WI38 (cell line): ENCODE measurements at regions not wholly inside any gene's neighbourhood (a gene's known extent, or its start where the extent isn't known, plus 50 kb on each side); places are given as distances from the start of the nearest gene placed in this dataset.

Experiments
- H3K4me3 ChIP-seq: 2 replicates; pipeline ENCODE4 v1.5.1; 2011; ENCODE audit warnings: low read depth, mild to moderate bottlenecking, control low read depth, low read length
- TF ChIP-seq, protein P1 (sequence below): IDR thresholded peaks from 2 replicates; pipeline ENCODE4 v1.5.1; 2012; ENCODE audit warnings: low read depth, mild to moderate bottlenecking, control low read depth, low read length

DNA sequence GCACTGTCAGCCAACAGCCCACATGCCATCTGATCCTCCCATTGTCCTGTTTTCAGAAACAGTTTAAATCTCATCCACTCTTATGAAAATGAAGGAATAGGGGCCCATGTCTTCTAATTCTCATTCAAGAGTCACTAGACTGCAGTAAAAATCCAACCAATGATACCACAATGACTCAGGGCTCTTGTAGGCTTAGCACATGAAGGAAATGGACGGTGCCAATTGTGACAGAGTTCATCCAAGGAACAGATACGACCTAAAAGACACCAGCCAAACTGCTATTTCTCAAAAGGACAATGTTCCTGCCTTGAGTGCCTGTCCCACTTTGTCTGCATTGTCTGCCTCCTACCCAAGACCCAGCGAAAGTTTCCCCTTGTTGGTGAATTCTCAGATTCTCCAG is 204.8 kb upstream of the COX10 start:
- H3K4me3 ChIP-seq: no peak overlapping the region
- TF ChIP-seq, protein P1, sequence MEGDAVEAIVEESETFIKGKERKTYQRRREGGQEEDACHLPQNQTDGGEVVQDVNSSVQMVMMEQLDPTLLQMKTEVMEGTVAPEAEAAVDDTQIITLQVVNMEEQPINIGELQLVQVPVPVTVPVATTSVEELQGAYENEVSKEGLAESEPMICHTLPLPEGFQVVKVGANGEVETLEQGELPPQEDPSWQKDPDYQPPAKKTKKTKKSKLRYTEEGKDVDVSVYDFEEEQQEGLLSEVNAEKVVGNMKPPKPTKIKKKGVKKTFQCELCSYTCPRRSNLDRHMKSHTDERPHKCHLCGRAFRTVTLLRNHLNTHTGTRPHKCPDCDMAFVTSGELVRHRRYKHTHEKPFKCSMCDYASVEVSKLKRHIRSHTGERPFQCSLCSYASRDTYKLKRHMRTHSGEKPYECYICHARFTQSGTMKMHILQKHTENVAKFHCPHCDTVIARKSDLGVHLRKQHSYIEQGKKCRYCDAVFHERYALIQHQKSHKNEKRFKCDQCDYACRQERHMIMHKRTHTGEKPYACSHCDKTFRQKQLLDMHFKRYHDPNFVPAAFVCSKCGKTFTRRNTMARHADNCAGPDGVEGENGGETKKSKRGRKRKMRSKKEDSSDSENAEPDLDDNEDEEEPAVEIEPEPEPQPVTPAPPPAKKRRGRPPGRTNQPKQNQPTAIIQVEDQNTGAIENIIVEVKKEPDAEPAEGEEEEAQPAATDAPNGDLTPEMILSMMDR: no peak

DNA sequence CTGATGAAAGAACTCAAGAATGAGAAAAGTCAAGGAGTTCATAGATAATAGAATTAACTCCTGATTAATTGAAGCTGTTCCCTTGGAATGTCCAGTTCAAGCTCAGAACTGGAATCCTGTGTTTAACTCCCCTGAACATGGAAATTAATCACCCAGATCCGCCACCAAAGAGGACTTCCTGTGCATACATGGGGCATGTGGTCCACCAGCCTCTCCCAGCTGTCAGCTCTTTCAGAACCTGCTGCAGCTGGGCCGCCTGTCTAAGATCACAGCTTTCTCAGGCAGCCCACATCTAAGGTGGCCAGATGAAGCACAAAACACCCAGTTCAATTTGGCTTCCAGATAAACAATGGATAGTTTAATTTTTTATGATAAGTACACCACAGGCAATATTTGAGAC is 203.7 kb upstream of the COX10 start:
- TF ChIP-seq, protein P1: no peak
- no peak overlapping the region for H3K4me3 ChIP-seq

DNA sequence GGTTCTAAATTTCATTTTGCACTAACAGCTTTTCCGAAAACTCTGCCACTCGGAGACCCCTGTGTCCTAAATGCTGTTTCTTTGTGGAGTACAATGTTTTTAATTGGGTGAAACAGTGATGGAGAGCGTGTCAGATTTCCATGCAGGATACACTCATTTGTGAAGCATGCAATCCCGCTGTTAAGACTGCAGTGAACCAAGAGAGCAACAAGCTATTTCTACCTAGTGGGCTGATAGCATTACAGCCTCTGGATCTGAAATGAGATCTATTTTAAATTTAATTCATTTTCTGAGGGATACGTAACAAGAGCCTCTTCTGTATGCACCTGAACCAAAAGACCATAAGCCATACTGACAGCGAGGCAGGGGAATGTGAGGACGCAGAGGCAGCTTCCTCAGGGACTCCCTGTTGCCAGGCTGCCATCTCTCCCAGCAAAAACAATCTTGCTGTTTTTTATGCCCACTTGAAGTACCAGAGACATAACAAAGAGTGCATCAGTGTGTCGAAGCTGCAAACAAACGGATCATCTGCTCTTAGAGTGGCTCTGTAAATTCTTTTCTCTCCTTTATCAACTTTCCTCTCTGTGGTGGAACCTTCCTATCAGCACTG is 199.9 kb upstream of the COX10 start:
- TF ChIP-seq, protein P1: no peak
- H3K4me3 ChIP-seq: no peak overlapping the region

DNA sequence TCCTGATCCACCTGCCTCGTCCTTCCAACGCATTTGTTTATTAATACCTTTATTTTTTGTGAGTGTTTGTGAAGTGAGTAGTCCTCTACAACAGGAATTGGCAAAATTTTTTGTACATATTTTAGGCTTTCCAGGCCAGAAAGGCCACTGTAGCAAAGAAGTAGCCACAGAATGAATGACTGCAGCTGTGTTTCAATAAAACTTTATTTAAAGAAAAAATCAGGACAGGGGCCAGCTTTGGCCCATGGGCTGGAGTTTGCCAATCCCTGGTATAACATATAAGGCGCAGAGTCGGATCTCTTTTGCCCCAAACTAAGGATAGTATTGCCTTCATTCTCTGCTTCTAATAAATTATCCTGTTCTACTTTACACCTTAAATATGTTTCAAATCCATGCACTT is 198.0 kb upstream of the COX10 start:
- H3K4me3 ChIP-seq: no peak overlapping the region
- TF ChIP-seq, protein P1: no peak

DNA sequence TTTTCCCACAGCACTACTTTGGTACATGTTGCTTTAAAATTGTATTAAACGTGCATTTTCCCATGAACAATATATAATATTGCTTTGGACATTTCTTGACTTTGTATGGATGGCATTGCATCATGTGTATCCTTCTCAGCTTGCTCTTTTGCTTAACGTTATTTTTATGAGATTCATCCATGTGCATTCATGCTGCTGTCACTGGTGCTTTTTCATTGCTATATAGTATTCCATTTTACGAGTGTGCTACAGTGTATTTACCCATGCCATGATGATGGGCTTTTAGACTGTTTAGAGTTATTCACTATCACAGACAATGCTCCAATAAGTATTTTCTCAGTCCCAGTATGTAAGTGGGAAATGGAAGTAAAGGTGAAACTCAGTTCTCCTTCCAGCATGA is 195.2 kb upstream of the COX10 start:
- H3K4me3 ChIP-seq: no peak overlapping the region
- TF ChIP-seq, protein P1: no peak

DNA sequence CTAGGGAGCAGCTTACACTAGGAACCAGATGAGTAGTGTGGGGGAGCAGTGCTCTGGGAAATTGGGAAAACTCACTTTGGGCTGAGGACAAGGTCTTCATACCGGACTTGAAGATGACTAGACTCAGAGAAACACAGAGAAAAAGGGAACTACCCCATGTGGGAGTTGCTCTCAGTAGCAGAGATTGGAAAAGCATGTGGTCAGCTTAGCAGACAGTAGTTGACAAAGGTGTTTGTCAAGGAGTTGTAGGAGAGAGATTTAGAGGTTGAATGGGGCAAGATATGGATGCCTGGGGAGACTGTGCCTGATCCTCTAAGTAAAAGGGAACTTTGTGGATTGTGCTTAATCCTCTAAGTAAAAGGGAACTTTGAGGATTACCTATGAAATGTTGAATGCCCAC is 194.5 kb upstream of the COX10 start:
- TF ChIP-seq, protein P1: no peak

DNA sequence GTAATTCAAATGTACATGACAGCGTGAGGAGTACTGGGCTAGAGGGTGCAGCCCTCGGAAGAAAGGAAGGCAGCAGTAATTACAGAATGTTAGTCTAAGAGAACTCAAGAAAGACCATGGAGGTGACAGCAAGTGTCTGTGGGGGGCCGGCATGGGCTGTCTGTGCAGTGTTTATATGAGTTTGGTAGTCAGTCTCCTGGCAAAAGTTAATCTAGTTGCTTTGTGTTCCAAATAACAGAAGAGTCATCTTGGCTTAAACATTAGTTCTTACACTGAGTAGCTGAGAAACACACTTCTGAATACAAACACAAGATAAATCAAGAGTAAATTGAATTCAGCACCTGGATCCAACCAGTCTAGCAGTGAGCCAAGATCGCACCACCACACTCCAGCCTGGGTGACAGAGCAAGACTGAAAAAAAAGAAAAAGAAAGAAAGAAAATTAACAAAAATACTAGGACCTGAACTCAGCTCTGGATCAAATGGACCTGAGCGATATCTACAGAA is 189.3 kb upstream of the COX10 start:
- TF ChIP-seq, protein P1: no peak
- H3K4me3 ChIP-seq: no peak overlapping the region

More for the DNA sequence above, 194.5 kb upstream of the COX10 start:
- H3K4me3 ChIP-seq: no peak overlapping the region
